DND-41 (cell line): ENCODE measurements at regions not wholly inside any gene's neighbourhood (a gene's known extent, or its start where the extent isn't known, plus 50 kb on each side); places are given as distances from the start of the nearest gene placed in this dataset.

Experiments used
- ATAC-seq: fragments of 200-7000 bp; cut with Tn5 transposase; 3 replicates; pipeline ENCODE4 v1.9.1; 2021; ENCODE audit warnings: low read depth; ENCODE audit not compliant: insufficient read depth
- DNase-seq: peaks from one replicate; pipeline ENCODE4 v3.0.0-alpha.2; 2020
- H2AFZ ChIP-seq: 2 replicates; pipeline ENCODE4 v1.6.0; 2012; ENCODE audit warnings: low read depth, low read length
- H3K27ac ChIP-seq: 2 replicates; pipeline ENCODE4 v1.5.1; 2012; ENCODE audit warnings: low read length, inconsistent platforms
- H3K27me3 ChIP-seq: fragments of 200-600 bp; sonication (generic); 2 replicates; pipeline ENCODE4 v1.6.0; 2012; ENCODE audit warnings: low read length, mild to moderate bottlenecking, inconsistent platforms; ENCODE audit not compliant: insufficient read depth, poor library complexity
- H3K36me3 ChIP-seq: 2 replicates; pipeline ENCODE4 v1.5.1; 2012; ENCODE audit warnings: low read length, inconsistent platforms; ENCODE audit not compliant: insufficient read depth
- H3K4me1 ChIP-seq: 2 replicates; pipeline ENCODE4 v1.5.1; 2012; ENCODE audit warnings: mild to moderate bottlenecking, low read length; ENCODE audit not compliant: insufficient read depth
- H3K4me2 ChIP-seq: 2 replicates; pipeline ENCODE4 v1.6.0; 2012; ENCODE audit warnings: mild to moderate bottlenecking, moderate library complexity, low read length, inconsistent platforms; ENCODE audit not compliant: insufficient read depth
- H3K4me3 ChIP-seq, 2 experiments: fragments of 200-600 bp in 1 of 2; shearing (Covaris generic) in 1 of 2; 2 replicates each; pipeline ENCODE4 v1.5.1; 2012 to 2016; ENCODE audit warnings: inconsistent platforms in 2 of 2, low read length in 2 of 2, mild to moderate bottlenecking in 2 of 2, low read depth in 1 of 2, moderate library complexity in 1 of 2
- H3K79me2 ChIP-seq: 2 replicates; pipeline ENCODE4 v1.6.0; 2012; ENCODE audit warnings: low read length, inconsistent platforms; ENCODE audit not compliant: insufficient read depth
- H3K9ac ChIP-seq: 2 replicates; pipeline ENCODE4 v1.6.0; 2012; ENCODE audit warnings: low read depth, mild to moderate bottlenecking, inconsistent platforms, low read length, moderate library complexity
- H3K9me3 ChIP-seq: 2 replicates; pipeline ENCODE4 v1.5.1; 2012; ENCODE audit warnings: low read length, moderate library complexity, mild to moderate bottlenecking, inconsistent platforms; ENCODE audit not compliant: insufficient read depth, severe bottlenecking
- H4K20me1 ChIP-seq: 2 replicates; pipeline ENCODE4 v1.6.0; 2012; ENCODE audit warnings: low read length; ENCODE audit not compliant: insufficient read depth
- CTCF ChIP-seq: IDR thresholded peaks from 2 replicates; pipeline ENCODE4 v1.5.1; 2012; ENCODE audit warnings: borderline replicate concordance, low read length, moderate library complexity, mild to moderate bottlenecking; ENCODE audit not compliant: poor library complexity, severe bottlenecking; ENCODE audit errors: extremely low read depth
- EZH2 ChIP-seq: IDR thresholded peaks from 3 replicates; pipeline ENCODE4 v1.6.1; 2012; ENCODE audit warnings: borderline replicate concordance, low read depth, mild to moderate bottlenecking, moderate library complexity, low read length, inconsistent platforms; ENCODE audit not compliant: severe bottlenecking

GRCh38 chr2:184351126-184351525 lies 247.2 kb upstream of the ZNF804A start:
- ATAC-seq: no peak
- TF ChIP-seq EZH2: no peak
- TF ChIP-seq CTCF: no peak

DNA sequence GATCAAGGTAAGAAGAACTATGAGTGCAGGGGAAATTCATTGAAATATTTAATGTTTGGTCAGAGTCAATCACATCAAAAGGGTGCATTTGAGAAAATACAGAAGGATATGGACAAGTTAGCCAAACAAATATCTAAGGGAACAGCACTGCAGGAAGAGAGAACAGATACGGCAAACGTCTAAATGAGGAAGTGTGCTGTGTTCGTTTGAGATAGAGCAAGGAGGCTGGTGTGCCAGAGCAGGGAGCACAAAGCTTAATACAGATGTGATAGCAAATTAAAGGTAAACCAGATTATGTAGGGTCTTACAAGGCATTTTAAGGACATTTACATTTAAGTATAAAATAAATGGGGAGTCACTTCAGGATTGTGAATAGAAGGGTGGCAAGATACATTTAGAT lies 241.3 kb upstream of the ZNF804A start:
- no peaks in the 10 kb centered on the region for H3K27me3 ChIP-seq
- H3K36me3 ChIP-seq: no peaks in the 10 kb centered on the region
- H3K79me2 ChIP-seq: no peaks in the 10 kb centered on the region
- no peak overlapping the region for H3K4me3 ChIP-seq
- no peaks in the 10 kb centered on the region for H4K20me1 ChIP-seq
- no peak overlapping the region for H3K9ac ChIP-seq
- H3K9me3 ChIP-seq: no peaks in the 10 kb centered on the region
- no peak overlapping the region for H3K27ac ChIP-seq
- ATAC-seq (no peak), DNase-seq (no peak)
- TF ChIP-seq CTCF (no peak), EZH2 (no peak)
- no peak overlapping the region for H3K4me2 ChIP-seq
- H2AFZ ChIP-seq: no peak overlapping the region
- no peaks in the 10 kb centered on the region for H3K4me1 ChIP-seq

More at GRCh38 chr2:184351126-184351525, 247.2 kb upstream of the ZNF804A start:
- Histone ChIP-seq H3K4me2 (no peak overlapping the region), H3K27me3 (no peaks in the 10 kb centered on the region), H3K4me1 (no peaks in the 10 kb centered on the region), H3K79me2 (no peaks in the 10 kb centered on the region), H4K20me1 (no peaks in the 10 kb centered on the region), H2AFZ (no peak overlapping the region), H3K27ac (no peak overlapping the region), H3K9me3 (no peaks in the 10 kb centered on the region), H3K9ac (no peak overlapping the region), H3K36me3 (no peaks in the 10 kb centered on the region), H3K4me3 (no peak overlapping the region)
- no peak for DNase-seq

DNA sequence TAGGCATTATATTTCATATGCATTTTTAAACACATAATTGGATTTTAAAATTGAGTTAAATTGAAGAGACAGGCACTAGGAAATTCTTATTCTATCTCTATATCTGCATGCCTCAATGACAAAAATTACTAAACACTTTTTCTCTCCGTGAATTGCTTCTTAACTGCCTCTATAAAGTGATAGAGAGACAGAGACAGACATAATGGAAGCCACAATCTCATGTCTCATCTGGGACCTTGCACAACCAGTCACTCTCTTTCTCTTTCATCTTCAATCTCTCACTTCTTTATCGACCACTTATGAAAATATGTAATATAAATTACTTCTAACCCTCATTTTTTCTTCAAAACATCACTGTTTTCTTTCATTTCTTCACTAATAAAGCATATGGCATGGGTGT lies 238.9 kb upstream of the ZNF804A start:
- no peak overlapping the region for H2AFZ ChIP-seq
- no peaks in the 10 kb centered on the region for H3K36me3 ChIP-seq
- H3K9me3 ChIP-seq: no peaks in the 10 kb centered on the region
- H3K4me1 ChIP-seq: no peaks in the 10 kb centered on the region
- no peak for DNase-seq
- no peak overlapping the region for H3K4me3 ChIP-seq
- H4K20me1 ChIP-seq: no peaks in the 10 kb centered on the region
- no peak for ATAC-seq
- no peaks in the 10 kb centered on the region for H3K79me2 ChIP-seq
- H3K4me2 ChIP-seq: no peak overlapping the region
- H3K27me3 ChIP-seq: no peaks in the 10 kb centered on the region
- H3K9ac ChIP-seq: no peak overlapping the region
- TF ChIP-seq CTCF (no peak), EZH2 (no peak)
- no peak overlapping the region for H3K27ac ChIP-seq

GRCh38 chr2:184363213-184363612 lies 235.1 kb upstream of the ZNF804A start:
- H3K4me1 ChIP-seq: no peaks in the 10 kb centered on the region
- no peak for DNase-seq
- ATAC-seq: no peak

More at GRCh38 chr2:184363213-184363612, 235.1 kb upstream of the ZNF804A start:
- no peak overlapping the region for H2AFZ ChIP-seq
- H3K36me3 ChIP-seq: no peaks in the 10 kb centered on the region
- TF ChIP-seq CTCF: no peak
- no peak for TF ChIP-seq EZH2
- no peak overlapping the region for H3K4me3 ChIP-seq
- no peak overlapping the region for H3K9ac ChIP-seq
- H3K9me3 ChIP-seq: no peaks in the 10 kb centered on the region
- no peak overlapping the region for H3K4me2 ChIP-seq
- H3K27ac ChIP-seq: no peak overlapping the region
- no peaks in the 10 kb centered on the region for H3K27me3 ChIP-seq
- H3K79me2 ChIP-seq: no peaks in the 10 kb centered on the region
- no peaks in the 10 kb centered on the region for H4K20me1 ChIP-seq
